SK-N-SH (cell line): ENCODE measurements at regions not wholly inside any gene's neighbourhood (a gene's known extent, or its start where the extent isn't known, plus 50 kb on each side); places are given as distances from the start of the nearest gene placed in this dataset.

Experiments used
- CTCF ChIA-PET: fragments of 300-600, 350-600 bp; formaldehyde crosslinking; extraction: SDS; loops from one replicate; lab custom pipeline; 2021; lab: Yijun Ruan, JAX
- POLR2A ChIA-PET: fragments of 350-600 bp; sonication (Branson Sonifier 250); formaldehyde crosslinking; extraction: SDS; loops from one replicate; lab custom pipeline; 2020; ENCODE audit warnings: antibody characterized with exemption, inconsistent platforms; lab: Yijun Ruan, JAX
- DNase-seq: peaks from one replicate; pipeline ENCODE4 v3.0.0; 2012
- H2AFZ ChIP-seq: fragments of 200-600 bp; sonication (generic); 2 replicates; pipeline ENCODE4 v1.8.1; 2016; ENCODE audit warnings: antibody characterized with exemption, mild to moderate bottlenecking, low read depth
- H3F3A ChIP-seq: fragments of 200-600 bp; sonication (generic); replicated peaks from 2 replicates; pipeline ENCODE3; 2016; ENCODE audit warnings: antibody characterized with exemption, mild to moderate bottlenecking; ENCODE audit not compliant: insufficient read depth
- H3K27ac ChIP-seq, 2 experiments: fragments of 200-500 bp in 1 of 2; fragments of 200-600 bp in 1 of 2; sonication (Bioruptor generic) in 1 of 2; sonication (generic), shearing (Covaris generic) in 1 of 2; 2 replicates each; pipeline versions ENCODE4 v1.5.1 to v1.6.1; 2014 to 2016; ENCODE audit warnings: low read depth in 2 of 2, inconsistent platforms in 1 of 2, low read length in 1 of 2, mild to moderate bottlenecking in 1 of 2, mixed read lengths in 1 of 2
- H3K27me3 ChIP-seq: fragments of 200-600 bp; sonication (generic), shearing (Covaris generic); 2 replicates; pipeline ENCODE4 v1.6.1; 2016; ENCODE audit warnings: mixed run types; ENCODE audit not compliant: insufficient read depth
- H3K36me3 ChIP-seq, 2 experiments: fragments of 200-500 bp in 1 of 2; fragments of 200-600 bp in 1 of 2; sonication (Bioruptor generic) in 1 of 2; sonication (generic) in 1 of 2; replicated peaks in 1 of 2; 2 replicates each; pipeline versions ENCODE3 to v1.5.1; 2014 to 2016; ENCODE audit warnings: low read length in 1 of 2, mild to moderate bottlenecking in 1 of 2; ENCODE audit not compliant: insufficient read depth in 2 of 2, control insufficient read depth in 1 of 2
- H3K4me1 ChIP-seq, 2 experiments: fragments of 200-500 bp in 1 of 2; fragments of 200-600 bp in 1 of 2; sonication (Bioruptor generic) in 1 of 2; sonication (generic), shearing (Covaris generic) in 1 of 2; 2 replicates each; pipeline versions ENCODE4 v1.5.1 to v1.6.1; 2014 to 2016; ENCODE audit warnings: low read depth in 1 of 2, low read length in 1 of 2, mixed run types in 1 of 2; ENCODE audit not compliant: insufficient read depth in 2 of 2, control insufficient read depth in 1 of 2
- H3K4me2 ChIP-seq: fragments of 200-600 bp; sonication (generic), shearing (Covaris generic); 2 replicates; pipeline ENCODE4 v1.6.1; 2017; ENCODE audit warnings: mixed run types
- H3K4me3 ChIP-seq, 2 experiments: fragments of 200-500 bp in 1 of 2; fragments of 200-600 bp in 1 of 2; sonication (Bioruptor generic) in 1 of 2; sonication (generic), shearing (Covaris generic) in 1 of 2; 2 replicates each; pipeline versions ENCODE4 v1.5.1 to v1.8.1; 2014 to 2016; ENCODE audit warnings: low read depth in 2 of 2, inconsistent platforms in 1 of 2, low read length in 1 of 2, mild to moderate bottlenecking in 1 of 2, mixed read lengths in 1 of 2, moderate library complexity in 1 of 2
- H3K79me2 ChIP-seq: fragments of 200-600 bp; sonication (generic); 2 replicates; pipeline ENCODE4 v1.8.1; 2017; ENCODE audit warnings: mild to moderate bottlenecking; ENCODE audit not compliant: insufficient read depth
- H3K9ac ChIP-seq: fragments of 200-600 bp; sonication (generic); 2 replicates; pipeline ENCODE4 v1.6.1; 2017; ENCODE audit warnings: mixed run types
- H3K9me2 ChIP-seq: fragments of 200-600 bp; sonication (generic); 2 replicates; pipeline ENCODE4 v1.6.1; 2017; ENCODE audit warnings: mixed run types
- H3K9me3 ChIP-seq: fragments of 200-600 bp; sonication (generic); 2 replicates; pipeline ENCODE4 v1.6.1; 2017; ENCODE audit warnings: mixed run types, mild to moderate bottlenecking, moderate library complexity
- H4K20me1 ChIP-seq: fragments of 200-600 bp; sonication (generic); 2 replicates; pipeline ENCODE4 v1.6.1; 2017; ENCODE audit warnings: mild to moderate bottlenecking, mixed run types; ENCODE audit not compliant: insufficient read depth
- CHD2 ChIP-seq: fragments of 150-350 bp; IDR thresholded peaks from 2 replicates; pipeline ENCODE4 v1.6.1; 2018; ENCODE audit warnings: low read length; ENCODE audit not compliant: partially characterized antibody
- ELF1 ChIP-seq: IDR thresholded peaks from 2 replicates; pipeline ENCODE4 v1.4.0; 2012
- EZH2phosphoT487 ChIP-seq: fragments of 200-600 bp; sonication (generic); IDR thresholded peaks from 2 replicates; pipeline ENCODE4 v1.6.1; 2017; ENCODE audit warnings: low read depth, mixed run types, mild to moderate bottlenecking, antibody characterized with exemption, moderate library complexity, borderline replicate concordance
- FOSL2 ChIP-seq: IDR thresholded peaks from 2 replicates; pipeline ENCODE4 v1.4.0; 2012; ENCODE audit warnings: low read depth, mild to moderate bottlenecking, moderate library complexity, borderline replicate concordance
- FOXJ3 ChIP-seq: sonication (generic); formaldehyde crosslinking; IDR thresholded peaks from 2 replicates; pipeline ENCODE4 v1.5.1; 2020; ENCODE audit warnings: mild to moderate bottlenecking, missing genetic modification reagents
- GATA2 ChIP-seq: sonication (generic); formaldehyde crosslinking; IDR thresholded peaks from 2 replicates; pipeline ENCODE4 v1.5.0; 2020; ENCODE audit warnings: mild to moderate bottlenecking, missing genetic modification reagents
- NFIC ChIP-seq: IDR thresholded peaks from 2 replicates; pipeline ENCODE4 v1.4.0; 2012; ENCODE audit warnings: borderline replicate concordance
- NRF1 ChIP-seq: IDR thresholded peaks from 2 replicates; pipeline ENCODE4 v1.6.1; 2012; ENCODE audit warnings: low read depth, mild to moderate bottlenecking, low read length
- RCOR1 ChIP-seq: fragments of 150-350 bp; IDR thresholded peaks from 2 replicates; pipeline ENCODE4 v1.6.1; 2017; ENCODE audit warnings: antibody characterized with exemption, low read length
- SIN3A ChIP-seq: IDR thresholded peaks from 2 replicates; pipeline ENCODE4 v1.6.1; 2012; ENCODE audit warnings: low read depth, mild to moderate bottlenecking, low read length, moderate library complexity, borderline replicate concordance
- SMC3 ChIP-seq: IDR thresholded peaks from 2 replicates; pipeline ENCODE4 v1.6.1; 2012; ENCODE audit warnings: low read depth, low read length, improper control_type of control experiment
- TCF12 ChIP-seq: IDR thresholded peaks from 2 replicates; pipeline ENCODE4 v1.4.0; 2012
- TEAD4 ChIP-seq: IDR thresholded peaks from 2 replicates; pipeline ENCODE4 v1.4.0; 2012; ENCODE audit warnings: mild to moderate bottlenecking, borderline replicate concordance; ENCODE audit not compliant: insufficient read depth
- WGBS: methylation state at CpG from one replicate; pipeline ENCODE4 v1.1.6; 2017; ENCODE audit warnings: low lambda C conversion rate; 5-methylcytosine and 5-hydroxymethylcytosine counted together
- TF ChIP-seq, protein P1 (sequence below): fragments of 200-600 bp; sonication (generic); IDR thresholded peaks from 2 replicates; pipeline ENCODE4 v1.6.1; 2017; ENCODE audit warnings: antibody characterized with exemption, mild to moderate bottlenecking, moderate library complexity
- TF ChIP-seq, protein P2 (sequence below): IDR thresholded peaks from 2 replicates; pipeline ENCODE4 v1.6.1; 2012; ENCODE audit warnings: mild to moderate bottlenecking, low read depth, low read length, moderate library complexity
- TF ChIP-seq, protein P3 (sequence below): IDR thresholded peaks from 2 replicates; pipeline ENCODE4 v1.4.0; 2012; ENCODE audit warnings: low read depth
- TF ChIP-seq, protein P4 (sequence below): IDR thresholded peaks from 2 replicates; pipeline ENCODE4 v1.4.0; 2012; ENCODE audit warnings: low read depth, borderline replicate concordance
- TF ChIP-seq, protein P5 (sequence below): IDR thresholded peaks from 2 replicates; pipeline ENCODE4 v1.4.0; 2012; ENCODE audit warnings: low read depth, borderline replicate concordance

DNA sequence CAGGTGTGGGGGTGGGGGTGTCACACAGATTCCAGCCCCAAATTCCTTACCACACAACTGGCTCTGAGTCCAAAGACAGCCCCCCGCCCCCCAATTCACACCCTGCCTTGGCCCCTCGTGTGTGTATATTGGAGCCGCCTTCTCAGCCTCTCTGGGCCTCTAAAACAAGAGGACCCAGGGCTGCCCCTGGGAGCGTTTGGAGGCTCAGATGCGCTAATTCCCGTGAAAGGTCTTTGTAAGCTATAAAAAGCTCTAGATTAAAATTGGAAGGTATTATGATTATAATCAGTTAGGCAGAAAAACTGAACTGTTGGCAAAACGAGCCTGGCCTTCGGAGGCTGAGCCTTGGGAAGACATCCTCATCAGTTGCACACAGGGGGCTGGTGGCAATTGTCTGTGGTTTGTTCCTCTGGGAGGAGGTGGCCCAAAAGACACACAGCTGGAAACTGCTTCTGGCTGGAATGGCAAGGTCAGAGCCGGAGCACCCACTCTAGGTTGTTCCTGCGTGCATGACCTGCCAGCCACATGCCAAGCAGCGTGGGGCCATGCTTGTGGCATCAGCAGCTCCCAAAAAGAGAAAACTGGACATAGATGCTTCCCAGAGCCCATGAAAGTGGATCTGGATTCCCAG lies 118.5 kb downstream of the PHETA1 start:
- TF ChIP-seq, protein P1, sequence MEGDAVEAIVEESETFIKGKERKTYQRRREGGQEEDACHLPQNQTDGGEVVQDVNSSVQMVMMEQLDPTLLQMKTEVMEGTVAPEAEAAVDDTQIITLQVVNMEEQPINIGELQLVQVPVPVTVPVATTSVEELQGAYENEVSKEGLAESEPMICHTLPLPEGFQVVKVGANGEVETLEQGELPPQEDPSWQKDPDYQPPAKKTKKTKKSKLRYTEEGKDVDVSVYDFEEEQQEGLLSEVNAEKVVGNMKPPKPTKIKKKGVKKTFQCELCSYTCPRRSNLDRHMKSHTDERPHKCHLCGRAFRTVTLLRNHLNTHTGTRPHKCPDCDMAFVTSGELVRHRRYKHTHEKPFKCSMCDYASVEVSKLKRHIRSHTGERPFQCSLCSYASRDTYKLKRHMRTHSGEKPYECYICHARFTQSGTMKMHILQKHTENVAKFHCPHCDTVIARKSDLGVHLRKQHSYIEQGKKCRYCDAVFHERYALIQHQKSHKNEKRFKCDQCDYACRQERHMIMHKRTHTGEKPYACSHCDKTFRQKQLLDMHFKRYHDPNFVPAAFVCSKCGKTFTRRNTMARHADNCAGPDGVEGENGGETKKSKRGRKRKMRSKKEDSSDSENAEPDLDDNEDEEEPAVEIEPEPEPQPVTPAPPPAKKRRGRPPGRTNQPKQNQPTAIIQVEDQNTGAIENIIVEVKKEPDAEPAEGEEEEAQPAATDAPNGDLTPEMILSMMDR, result no peak
- TF ChIP-seq GATA2 (CRISPR knock-in tag) (no peak), FOXJ3 (CRISPR knock-in tag) (no peak), SIN3A (no peak), TEAD4 (no peak), RCOR1 (no peak), ELF1 (no peak), CHD2 (no peak), TCF12 (no peak), NFIC (no peak), EZH2phosphoT487 (no peak), NRF1 (no peak), FOSL2 (no peak), SMC3 (no peak)
- TF ChIP-seq, protein P2, sequence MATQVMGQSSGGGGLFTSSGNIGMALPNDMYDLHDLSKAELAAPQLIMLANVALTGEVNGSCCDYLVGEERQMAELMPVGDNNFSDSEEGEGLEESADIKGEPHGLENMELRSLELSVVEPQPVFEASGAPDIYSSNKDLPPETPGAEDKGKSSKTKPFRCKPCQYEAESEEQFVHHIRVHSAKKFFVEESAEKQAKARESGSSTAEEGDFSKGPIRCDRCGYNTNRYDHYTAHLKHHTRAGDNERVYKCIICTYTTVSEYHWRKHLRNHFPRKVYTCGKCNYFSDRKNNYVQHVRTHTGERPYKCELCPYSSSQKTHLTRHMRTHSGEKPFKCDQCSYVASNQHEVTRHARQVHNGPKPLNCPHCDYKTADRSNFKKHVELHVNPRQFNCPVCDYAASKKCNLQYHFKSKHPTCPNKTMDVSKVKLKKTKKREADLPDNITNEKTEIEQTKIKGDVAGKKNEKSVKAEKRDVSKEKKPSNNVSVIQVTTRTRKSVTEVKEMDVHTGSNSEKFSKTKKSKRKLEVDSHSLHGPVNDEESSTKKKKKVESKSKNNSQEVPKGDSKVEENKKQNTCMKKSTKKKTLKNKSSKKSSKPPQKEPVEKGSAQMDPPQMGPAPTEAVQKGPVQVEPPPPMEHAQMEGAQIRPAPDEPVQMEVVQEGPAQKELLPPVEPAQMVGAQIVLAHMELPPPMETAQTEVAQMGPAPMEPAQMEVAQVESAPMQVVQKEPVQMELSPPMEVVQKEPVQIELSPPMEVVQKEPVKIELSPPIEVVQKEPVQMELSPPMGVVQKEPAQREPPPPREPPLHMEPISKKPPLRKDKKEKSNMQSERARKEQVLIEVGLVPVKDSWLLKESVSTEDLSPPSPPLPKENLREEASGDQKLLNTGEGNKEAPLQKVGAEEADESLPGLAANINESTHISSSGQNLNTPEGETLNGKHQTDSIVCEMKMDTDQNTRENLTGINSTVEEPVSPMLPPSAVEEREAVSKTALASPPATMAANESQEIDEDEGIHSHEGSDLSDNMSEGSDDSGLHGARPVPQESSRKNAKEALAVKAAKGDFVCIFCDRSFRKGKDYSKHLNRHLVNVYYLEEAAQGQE, result no peak
- TF ChIP-seq, protein P3, sequence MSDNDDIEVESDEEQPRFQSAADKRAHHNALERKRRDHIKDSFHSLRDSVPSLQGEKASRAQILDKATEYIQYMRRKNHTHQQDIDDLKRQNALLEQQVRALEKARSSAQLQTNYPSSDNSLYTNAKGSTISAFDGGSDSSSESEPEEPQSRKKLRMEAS, result no peak
- TF ChIP-seq, protein P4, sequence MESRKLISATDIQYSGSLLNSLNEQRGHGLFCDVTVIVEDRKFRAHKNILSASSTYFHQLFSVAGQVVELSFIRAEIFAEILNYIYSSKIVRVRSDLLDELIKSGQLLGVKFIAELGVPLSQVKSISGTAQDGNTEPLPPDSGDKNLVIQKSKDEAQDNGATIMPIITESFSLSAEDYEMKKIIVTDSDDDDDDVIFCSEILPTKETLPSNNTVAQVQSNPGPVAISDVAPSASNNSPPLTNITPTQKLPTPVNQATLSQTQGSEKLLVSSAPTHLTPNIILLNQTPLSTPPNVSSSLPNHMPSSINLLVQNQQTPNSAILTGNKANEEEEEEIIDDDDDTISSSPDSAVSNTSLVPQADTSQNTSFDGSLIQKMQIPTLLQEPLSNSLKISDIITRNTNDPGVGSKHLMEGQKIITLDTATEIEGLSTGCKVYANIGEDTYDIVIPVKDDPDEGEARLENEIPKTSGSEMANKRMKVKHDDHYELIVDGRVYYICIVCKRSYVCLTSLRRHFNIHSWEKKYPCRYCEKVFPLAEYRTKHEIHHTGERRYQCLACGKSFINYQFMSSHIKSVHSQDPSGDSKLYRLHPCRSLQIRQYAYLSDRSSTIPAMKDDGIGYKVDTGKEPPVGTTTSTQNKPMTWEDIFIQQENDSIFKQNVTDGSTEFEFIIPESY, result no peak
- TF ChIP-seq, protein P5, sequence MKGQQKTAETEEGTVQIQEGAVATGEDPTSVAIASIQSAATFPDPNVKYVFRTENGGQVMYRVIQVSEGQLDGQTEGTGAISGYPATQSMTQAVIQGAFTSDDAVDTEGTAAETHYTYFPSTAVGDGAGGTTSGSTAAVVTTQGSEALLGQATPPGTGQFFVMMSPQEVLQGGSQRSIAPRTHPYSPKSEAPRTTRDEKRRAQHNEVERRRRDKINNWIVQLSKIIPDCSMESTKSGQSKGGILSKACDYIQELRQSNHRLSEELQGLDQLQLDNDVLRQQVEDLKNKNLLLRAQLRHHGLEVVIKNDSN, result no peak
- Histone ChIP-seq H3F3A (no peaks in the 10 kb centered on the region), H3K9me2 (no peaks in the 10 kb centered on the region), H2AFZ (no peak overlapping the region), H3K36me3 (no peaks in the 10 kb centered on the region), H4K20me1 (no peaks in the 10 kb centered on the region), H3K27me3 (no peaks in the 10 kb centered on the region), H3K4me1 (peaks cover 0 to 18% of the 10 kb centered on the region in 2 experiments; a peak in 1 of 4 replicates), H3K27ac (peak overlapping the region in 1 of 2 experiments; percentile 56; a peak in 1 of 4 replicates), H3K4me2 (no peak overlapping the region), H3K9ac (no peak overlapping the region), H3K79me2 (no peaks in the 10 kb centered on the region), H3K4me3 (no peak overlapping the region), H3K9me3 (no peaks in the 10 kb centered on the region)
- 60% methylated on average over 11 of the region's 11 CpGs for WGBS
- ChIA-PET CTCF (interaction anchor here (0.7 to 2.0 kb wide), 2 partner anchors 17 to 217 kb away, joined by 3 to 9 read pairs; no protein-coding TSS in a partner anchor), POLR2A (no interaction called here)
- peak; percentile 37 for DNase-seq
